NCI-H2196 (cell line): ENCODE measurements at regions not wholly inside any gene's neighbourhood (a gene's known extent, or its start where the extent isn't known, plus 50 kb on each side); places are given as distances from the start of the nearest gene placed in this dataset.

Experiments
- DNase-seq: peaks from one replicate; lab custom pipeline; 2025; ENCODE audit not compliant: unreplicated experiment; lab: John Stamatoyannopoulos, UW

GRCh38 chr2:212945526-212945925 is 205.9 kb downstream of the IKZF2 start:
- DNase-seq, result no peak

DNA sequence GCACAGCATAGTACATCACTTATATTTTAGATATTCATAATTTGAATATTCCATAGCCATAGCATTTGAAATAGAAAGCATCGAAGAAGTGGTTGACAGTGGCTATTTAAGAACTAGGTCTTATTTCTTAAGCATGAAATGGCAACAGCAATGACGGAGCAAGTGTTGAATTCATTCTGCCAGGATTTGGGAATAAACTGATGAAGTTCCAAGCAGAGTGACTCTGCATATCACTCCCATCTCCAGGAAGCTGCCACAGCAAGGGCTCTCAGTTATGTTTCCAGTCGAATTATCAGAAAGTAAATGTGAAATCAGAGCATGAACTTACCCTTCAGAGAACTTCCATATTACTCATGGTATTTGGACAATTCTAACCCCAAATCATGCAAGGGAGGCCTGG is 208.1 kb downstream of the IKZF2 start:
- DNase-seq, result no peak

DNA sequence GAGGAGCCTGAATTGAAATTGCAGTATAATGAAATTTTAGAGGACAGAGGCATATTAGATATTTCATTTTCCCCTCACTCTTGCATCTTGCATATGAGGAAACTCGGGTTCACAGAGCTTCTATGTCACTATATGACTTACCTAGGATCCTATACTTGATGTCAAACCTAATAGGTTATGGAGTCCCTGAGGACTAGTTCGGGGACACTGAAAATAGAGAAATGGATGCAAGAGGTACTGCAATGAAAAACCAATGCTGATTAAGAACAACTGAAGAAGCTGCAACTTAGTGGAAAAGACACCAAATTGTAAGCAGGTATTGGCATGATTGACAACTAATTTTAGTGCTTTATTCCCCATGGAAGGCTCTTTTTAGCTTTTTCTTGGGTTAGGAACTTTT is 210.1 kb downstream of the IKZF2 start:
- no peak for DNase-seq

DNA sequence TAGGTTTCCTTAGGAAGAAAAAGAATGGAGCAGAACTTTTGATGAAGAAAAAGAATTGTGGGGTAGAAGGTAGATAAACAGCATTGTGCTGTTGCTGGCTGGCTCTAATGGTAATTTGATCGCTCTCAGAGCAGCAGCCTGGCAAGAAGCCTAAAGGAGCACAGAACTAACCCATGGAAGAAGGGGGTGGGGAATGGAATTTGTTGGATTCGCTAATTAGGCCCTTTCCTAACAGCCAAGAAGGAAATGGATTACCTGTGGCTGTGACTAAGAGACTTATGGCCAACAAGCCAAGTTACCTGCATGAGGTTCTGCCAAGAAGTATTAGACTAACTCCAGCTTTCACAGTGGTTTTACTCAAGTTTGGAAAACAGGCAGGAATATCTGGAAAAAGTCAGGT is 210.6 kb downstream of the IKZF2 start:
- peak; percentile 88 for DNase-seq

GRCh38 chr2:212939777-212940531 is 211.5 kb downstream of the IKZF2 start:
- DNase-seq, result peak; percentile 89

DNA sequence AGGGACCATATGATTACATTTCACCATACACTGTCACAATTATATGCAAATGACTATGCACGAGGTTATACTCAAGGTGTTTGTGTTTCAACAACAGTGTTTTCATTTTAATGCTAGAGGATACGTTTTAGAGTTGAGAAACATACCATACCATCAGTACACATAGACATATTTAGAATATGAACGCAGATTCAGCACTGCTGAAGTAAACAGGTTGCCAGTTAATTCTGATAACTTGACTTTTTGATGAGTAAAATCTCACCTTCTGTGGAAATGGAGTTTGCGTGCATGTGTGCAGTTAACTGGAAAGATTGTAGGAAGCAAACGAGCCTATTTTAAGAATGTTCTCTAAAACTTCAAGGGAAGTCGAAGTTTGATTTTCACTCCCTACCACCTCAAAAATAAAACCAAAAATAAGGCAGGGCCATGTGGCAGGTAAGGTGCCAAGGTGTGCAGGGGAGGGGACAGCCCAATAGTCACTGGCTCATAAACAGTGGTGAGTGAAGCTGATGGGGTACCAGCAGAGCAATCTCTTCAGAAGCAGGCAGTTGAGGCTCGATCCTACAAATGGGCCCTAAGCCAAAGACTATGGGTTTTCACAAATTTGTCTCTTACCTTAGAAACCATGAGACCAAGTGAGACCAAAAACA is 213.1 kb downstream of the IKZF2 start:
- no peak for DNase-seq

DNA sequence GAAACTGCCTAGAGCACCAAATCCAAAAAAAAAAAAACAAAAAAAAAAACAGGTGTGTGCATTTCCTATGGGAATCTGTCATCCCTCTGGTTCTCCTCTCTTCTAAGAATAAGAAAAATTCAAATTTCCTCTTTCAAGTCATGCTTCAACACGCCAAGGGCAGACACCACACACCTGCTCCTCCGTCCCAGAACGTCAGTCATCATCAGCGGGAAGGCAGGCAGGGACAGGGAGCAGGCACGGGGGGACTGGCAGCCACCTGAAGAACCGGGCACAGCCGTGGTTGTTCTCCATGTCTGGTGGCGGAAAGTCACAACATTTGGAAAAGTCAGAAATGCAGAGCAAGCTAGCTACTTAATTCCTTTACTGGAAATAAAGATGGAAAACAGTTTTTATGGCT is 214.8 kb downstream of the IKZF2 start:
- DNase-seq, result no peak

- DNase-seq, result no peak
Observed at GRCh38 chr2:212935752-212936151, 215.7 kb downstream of the IKZF2 start.

DNA sequence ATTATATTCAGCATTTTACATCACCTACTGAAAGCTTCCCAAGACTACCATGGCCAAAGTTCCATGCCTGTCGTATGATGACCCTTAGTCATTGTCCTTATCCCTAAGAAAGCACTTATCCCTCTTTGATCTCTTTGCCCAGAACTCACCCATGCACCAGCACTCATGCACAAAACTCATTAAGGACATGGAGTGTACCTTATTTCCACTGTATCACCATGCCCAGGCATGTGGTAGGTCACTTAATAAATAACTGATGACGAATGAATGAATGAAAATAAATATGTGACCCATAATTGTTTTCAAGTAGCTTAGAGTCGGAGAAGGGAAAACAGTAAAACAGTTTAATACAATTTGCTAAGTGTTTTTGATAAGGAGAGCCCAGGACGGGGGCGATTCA is 220.1 kb downstream of the IKZF2 start:
- no peak for DNase-seq

GRCh38 chr2:212930556-212931260 is 220.7 kb downstream of the IKZF2 start:
- DNase-seq, result no peak

- DNase-seq, result no peak
Observed at GRCh38 chr2:212929971-212930370, 221.4 kb downstream of the IKZF2 start.

DNA sequence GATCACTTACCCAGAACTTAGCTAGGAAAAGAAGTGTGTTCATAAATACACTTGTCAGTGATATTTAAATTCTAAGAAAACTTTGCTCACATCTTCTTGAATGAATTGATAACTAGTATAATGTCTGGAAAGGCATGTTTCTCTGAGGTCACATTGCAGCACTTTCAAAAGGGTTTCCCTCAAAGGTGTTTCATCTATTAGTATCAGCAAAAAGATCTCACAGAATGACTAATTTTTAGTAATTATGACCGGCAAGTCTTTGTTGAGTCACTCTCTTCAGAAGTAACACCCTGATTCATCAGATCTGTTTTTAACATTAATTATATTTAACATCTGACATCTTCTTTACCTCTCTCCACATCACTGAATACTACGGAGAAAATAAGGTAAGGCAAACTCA is 222.3 kb downstream of the IKZF2 start:
- DNase-seq, result no peak

GRCh38 chr2:212928681-212929080 is 222.7 kb downstream of the IKZF2 start:
- no peak for DNase-seq

DNA sequence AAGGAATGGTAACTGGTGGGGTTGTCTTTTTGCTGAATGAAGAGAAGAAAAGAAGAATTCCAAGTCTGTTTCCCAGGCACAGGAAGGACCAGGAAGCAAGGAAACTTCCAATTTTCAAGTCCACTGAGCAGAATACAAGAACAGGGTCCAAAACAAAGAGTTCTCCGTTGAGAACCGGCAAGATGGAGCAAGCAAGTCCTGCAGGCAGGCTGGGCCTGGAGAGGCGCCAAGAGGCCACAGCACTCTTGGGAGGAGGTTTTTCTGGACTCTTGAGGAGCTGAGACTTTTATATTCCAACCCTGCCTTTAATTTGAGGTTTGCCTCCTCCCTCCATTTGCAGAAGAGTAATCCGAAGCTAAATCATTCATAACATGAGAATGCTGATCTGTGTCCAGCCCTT is 224.5 kb downstream of the IKZF2 start:
- DNase-seq, result no peak

GRCh38 chr2:212923393-212923792 is 228.0 kb downstream of the IKZF2 start:
- no peak for DNase-seq

- no peak for DNase-seq
Observed at GRCh38 chr2:212922701-212923100, 228.7 kb downstream of the IKZF2 start.

DNA sequence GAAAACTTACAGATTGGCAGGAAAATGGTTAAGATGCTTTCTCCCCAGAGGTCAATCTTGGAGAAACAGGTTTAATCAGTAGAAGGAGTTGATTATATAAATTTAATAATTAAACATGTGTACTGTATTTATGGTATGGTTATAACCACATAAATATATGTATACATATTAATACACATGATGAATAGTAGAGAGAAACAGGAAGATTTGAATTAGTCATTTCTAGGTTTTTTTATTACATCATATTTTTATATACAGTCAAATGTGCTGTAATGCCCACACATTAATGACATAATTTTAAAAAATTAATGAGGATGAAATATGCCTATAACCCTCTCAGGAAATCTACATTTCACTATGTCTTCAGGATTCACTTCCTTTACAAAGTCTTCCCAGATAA is 229.7 kb downstream of the IKZF2 start:
- no peak for DNase-seq

GRCh38 chr2:212921061-212921460 is 230.4 kb downstream of the IKZF2 start:
- DNase-seq, result no peak

GRCh38 chr2:212919238-212919637 is 232.2 kb downstream of the IKZF2 start:
- no peak for DNase-seq

DNA sequence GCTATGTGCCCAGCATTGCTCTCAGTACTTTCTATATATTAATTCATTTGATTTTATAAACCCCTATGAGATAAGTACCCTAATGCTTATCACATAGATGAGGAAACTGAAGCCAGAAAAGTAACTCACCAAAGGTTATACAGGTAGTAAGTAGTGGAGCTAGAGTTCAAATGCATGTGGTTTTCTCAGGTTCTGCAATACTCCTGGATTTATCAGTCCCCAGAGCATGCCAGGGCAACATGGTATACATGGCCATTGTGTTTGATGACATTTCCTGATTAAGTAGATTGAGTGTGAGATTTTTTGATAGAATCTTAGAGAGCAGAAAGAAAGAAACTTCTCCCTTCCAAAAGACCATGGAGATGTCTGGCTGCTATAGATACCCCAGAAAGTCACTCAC is 233.1 kb downstream of the IKZF2 start:
- no peak for DNase-seq

- no peak for DNase-seq
Observed at GRCh38 chr2:212915121-212915782, 236.2 kb downstream of the IKZF2 start.

GRCh38 chr2:212914392-212914791 is 237.0 kb downstream of the IKZF2 start:
- no peak for DNase-seq
